ENCODE measurements at regions not wholly inside any gene's neighbourhood (a gene's known extent, or its start where the extent isn't known, plus 50 kb on each side); places are given as distances from the start of the nearest gene placed in this dataset.

GRCh38 chr10:47165168-47165710 lies 134.8 kb upstream of the GDF10 start:
- no peaks in the 10 kb centered on the region for H3K36me3 ChIP-seq (ENCODE audit: control insufficient read depth in 4 of 4, insufficient read depth in 3 of 4, low read depth in 1 of 4, low read length in 3 of 4)
- peaks cover 0 to 4% (median 0%) of the 10 kb centered on the region in 4 donors for H3K27me3 ChIP-seq (ENCODE audit: control insufficient read depth in 4 of 4, insufficient read depth in 4 of 4, low read length in 3 of 4)
- H3K4me3 ChIP-seq (ENCODE audit: low read depth in 1 of 3, low read length in 3 of 3): no peak overlapping the region
- H3K9ac ChIP-seq (ENCODE audit: low read depth in 1 of 2, low read length in 2 of 2): no peak overlapping the region
- peak overlapping the region in 1 of 2 donors; percentile 44 for H3K27ac ChIP-seq (ENCODE audit: low read depth in 1 of 2, low read length in 2 of 2)
- DNase-seq (ENCODE audit: low spot score): no peak
- TF ChIP-seq RAD21 (IDR thresholded peaks at IDR 0.05) (peak in 1 of 2 donors; percentile 2), ZBTB33 (IDR thresholded peaks at IDR 0.05) (no peak)
- 62% methylated on average over 7 of the region's 7 CpGs for WGBS
- no peaks in the 10 kb centered on the region for H3K9me3 ChIP-seq (ENCODE audit: control insufficient read depth in 4 of 4, low read length in 3 of 4)
- no peaks in the 10 kb centered on the region for H3K4me1 ChIP-seq (ENCODE audit: control insufficient read depth in 4 of 4, insufficient read depth in 4 of 4, low read length in 3 of 4)

GRCh38 chr10:47165711-47166404 lies 134.1 kb upstream of the GDF10 start:
- Histone ChIP-seq H3K4me3 (ENCODE audit: low read depth in 1 of 3, low read length in 3 of 3) (no peak overlapping the region), H3K27ac (ENCODE audit: low read depth in 1 of 2, low read length in 2 of 2) (peak overlapping the region; percentile 3 to 44), H3K36me3 (ENCODE audit: control insufficient read depth in 4 of 4, insufficient read depth in 3 of 4, low read depth in 1 of 4, low read length in 3 of 4) (no peaks in the 10 kb centered on the region), H3K9me3 (ENCODE audit: control insufficient read depth in 4 of 4, low read length in 3 of 4) (no peaks in the 10 kb centered on the region), H3K27me3 (ENCODE audit: control insufficient read depth in 4 of 4, insufficient read depth in 4 of 4, low read length in 3 of 4) (peaks cover 0 to 4% (median 0%) of the 10 kb centered on the region in 4 donors), H3K4me1 (ENCODE audit: control insufficient read depth in 4 of 4, insufficient read depth in 4 of 4, low read length in 3 of 4) (no peaks in the 10 kb centered on the region), H3K9ac (ENCODE audit: low read depth in 1 of 2, low read length in 2 of 2) (no peak overlapping the region)
- 61% methylated on average over 26 of the region's 26 CpGs for WGBS
- TF ChIP-seq FOXA1 (IDR thresholded peaks at IDR 0.05) (no peak), CTCF (IDR thresholded peaks at IDR 0.05; ENCODE audit: low read depth, low read length, missing input control) (no peak), HNF4G (IDR thresholded peaks at IDR 0.05) (no peak), EGR1 (IDR thresholded peaks at IDR 0.05; ENCODE audit: low read depth in 2 of 2) (no peak), YY1 (IDR thresholded peaks at IDR 0.05) (no peak), TAF1 (conservative IDR thresholded peaks at IDR 0.05) (no peak), RAD21 (IDR thresholded peaks at IDR 0.05) (peak in 1 of 2 donors; percentile 5), JUND (IDR thresholded peaks at IDR 0.05) (no peak), RXRA (IDR thresholded peaks at IDR 0.05) (peak; percentile 10 to 32), REST (IDR thresholded peaks at IDR 0.05) (no peak), SP1 (IDR thresholded peaks at IDR 0.05) (peak; percentile 10), ZBTB33 (IDR thresholded peaks at IDR 0.05) (no peak), GABPA (IDR thresholded peaks at IDR 0.05 in 1 of 2, conservative IDR thresholded peaks at IDR 0.05 in 1 of 2) (no peak), HNF4A (conservative IDR thresholded peaks at IDR 0.05) (no peak), FOXA2 (IDR thresholded peaks at IDR 0.05) (no peak), ATF3 (IDR thresholded peaks at IDR 0.05) (no peak), MAX (IDR thresholded peaks at IDR 0.05) (peak; percentile 12), NR2F2 (IDR thresholded peaks at IDR 0.05) (no peak)
- peak; percentile 35 for DNase-seq (ENCODE audit: low spot score)

All from liver (tissue), 8 donors.